ENCODE measurements at regions not wholly inside any gene's neighbourhood (a gene's known extent, or its start where the extent isn't known, plus 50 kb on each side); places are given as distances from the start of the nearest gene placed in this dataset.

- TF ChIP-seq CTCF (conservative IDR thresholded peaks at IDR 0.05; ENCODE audit: low read length), result no peak
- TF ChIP-seq EZH2phosphoT487 (IDR thresholded peaks at IDR 0.05; ENCODE audit: borderline replicate concordance, low read depth, low read length), result no peak
These were observed 97.7 kb upstream of the CYP1B1 start for GRCh38 chr2:38173683-38174082.
